ENCODE measurements at regions not wholly inside any gene's neighbourhood (a gene's known extent, or its start where the extent isn't known, plus 50 kb on each side); places are given as distances from the start of the nearest gene placed in this dataset.
"Not testable (repeated sequence)": the region's sequence is repeated elsewhere in the genome, so short reads cannot be mapped to it uniquely, and the experiment has no call there.

DNA sequence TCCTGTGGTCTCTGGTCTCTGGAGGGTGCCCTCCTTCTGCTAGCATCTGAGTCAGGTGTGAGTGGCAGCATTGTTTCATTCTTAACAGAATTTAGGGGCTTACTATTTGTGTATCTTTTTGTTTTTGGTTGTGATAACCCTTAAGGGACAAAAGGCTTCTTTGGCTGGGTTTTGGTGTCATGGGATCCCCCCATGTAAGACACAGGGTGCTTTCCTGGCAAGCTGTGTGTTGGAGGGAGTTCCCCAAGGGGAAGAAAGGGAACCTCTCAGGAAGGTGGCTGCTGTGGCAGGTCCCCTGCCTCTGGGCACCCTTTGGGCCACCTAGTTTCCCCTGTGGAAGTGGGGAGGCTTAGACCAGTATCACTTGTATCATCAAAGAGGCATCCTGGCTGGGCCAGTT lies 4459.6 kb upstream of the OR11H1 start:
- H3K27me3 Mint-ChIP-seq; ATAC-seq (ENCODE audit: low read depth); POLR2A ChIA-PET; H3K4me1 Mint-ChIP-seq; H3K4me3 ChIP-seq (ENCODE audit: control extremely low read depth in 1 of 5, extremely low read depth in 1 of 5, insufficient read depth in 1 of 5, low read depth in 2 of 5, low read length in 4 of 5); H2AFZ ChIP-seq (ENCODE audit: insufficient read depth, low read depth, low read length, poor library complexity, severe bottlenecking); H3K4me1 ChIP-seq (ENCODE audit: control insufficient read depth in 2 of 2, insufficient read depth in 2 of 2, low read length in 2 of 2); H3K27ac ChIP-seq (ENCODE audit: low read length in 2 of 2); H3K27me3 ChIP-seq (replicated peaks in 1 of 4; ENCODE audit: control extremely low read depth in 1 of 4, control insufficient read depth in 3 of 4, insufficient read depth in 4 of 4, low read length in 3 of 4); H3K4me2 ChIP-seq (replicated peaks; ENCODE audit: low read depth, low read length, poor library complexity, severe bottlenecking); DNase-seq; H3K79me2 ChIP-seq (ENCODE audit: control insufficient read depth, insufficient read depth, low read length); H3K4me3 Mint-ChIP-seq; H4K20me1 ChIP-seq (ENCODE audit: control insufficient read depth, insufficient read depth, low read length, poor library complexity, severe bottlenecking); H3K36me3 ChIP-seq (replicated peaks in 1 of 2; ENCODE audit: control extremely low read depth in 1 of 2, control insufficient read depth in 1 of 2, extremely low read depth in 1 of 2, insufficient read depth in 2 of 2, low read length in 1 of 2); intact Hi-C loops (cut with micrococcal nuclease); CTCF ChIA-PET; H3K27ac Mint-ChIP-seq; H3K9ac ChIP-seq (ENCODE audit: low read length): not testable (repeated sequence)
- peaks cover 11% of the 10 kb centered on the region for H3K9me3 Mint-ChIP-seq (ENCODE audit: insufficient read depth)
- peaks cover 0 to 39% (median 19%) of the 10 kb centered on the region in 3 donors for H3K9me3 ChIP-seq (ENCODE audit: control extremely low read depth in 1 of 3, control insufficient read depth in 2 of 3, insufficient read depth in 1 of 3, low read length in 2 of 3)
